Astrocyte (in vitro differentiated cells and primary cell): ENCODE measurements at regions not wholly inside any gene's neighbourhood (a gene's known extent, or its start where the extent isn't known, plus 50 kb on each side); places are given as distances from the start of the nearest gene placed in this dataset.
"Not testable (repeated sequence)": the region's sequence is repeated elsewhere in the genome, so short reads cannot be mapped to it uniquely, and the experiment has no call there.

Experiments used
- DNase-seq: peaks from one replicate; pipeline ENCODE4 v3.0.0-alpha.2; 2010; ENCODE audit warnings: low read depth
- FAIRE-seq: peaks from 2 replicates; lab custom pipeline; 2011; peaks lifted over from hg19 to GRCh38; lab: Jason Lieb, UNC
- H2AFZ ChIP-seq: 2 replicates; pipeline ENCODE4 v1.6.0; 2012; ENCODE audit warnings: low read depth, low read length, inconsistent platforms
- H3K27ac ChIP-seq: 2 replicates; pipeline ENCODE4 v1.5.1; 2011; ENCODE audit warnings: low read depth, low read length, inconsistent platforms
- H3K27me3 ChIP-seq: 2 replicates; pipeline ENCODE4 v1.6.0; 2011; ENCODE audit warnings: low read length, inconsistent platforms; ENCODE audit not compliant: insufficient read depth
- H3K36me3 ChIP-seq: 2 replicates; pipeline ENCODE4 v1.5.1; 2011; ENCODE audit warnings: low read length, inconsistent platforms; ENCODE audit not compliant: insufficient read depth
- H3K4me1 ChIP-seq: 2 replicates; pipeline ENCODE4 v1.5.1; 2011; ENCODE audit warnings: low read length, inconsistent platforms; ENCODE audit not compliant: insufficient read depth
- H3K4me2 ChIP-seq: 2 replicates; pipeline ENCODE4 v1.6.0; 2012; ENCODE audit warnings: low read length, inconsistent platforms
- H3K4me3 ChIP-seq: 2 replicates; pipeline ENCODE4 v1.5.1; 2011; ENCODE audit warnings: low read depth, mild to moderate bottlenecking, low read length, inconsistent platforms; ENCODE audit not compliant: insufficient read depth
- H3K79me2 ChIP-seq: 2 replicates; pipeline ENCODE4 v1.6.0; 2012; ENCODE audit warnings: mild to moderate bottlenecking, low read length, inconsistent platforms; ENCODE audit not compliant: insufficient read depth
- H3K9ac ChIP-seq: 2 replicates; pipeline ENCODE4 v1.6.0; 2012; ENCODE audit warnings: mild to moderate bottlenecking, low read length, inconsistent platforms
- H3K9me3 ChIP-seq: 2 replicates; pipeline ENCODE4 v1.5.1; 2012; ENCODE audit warnings: low read depth, mild to moderate bottlenecking, low read length, inconsistent platforms; ENCODE audit not compliant: insufficient read depth
- H4K20me1 ChIP-seq: 2 replicates; pipeline ENCODE4 v1.6.0; 2012; ENCODE audit warnings: low read length, inconsistent platforms; ENCODE audit not compliant: insufficient read depth
- H3K27ac Mint-ChIP-seq: one replicate; pipeline ENCODE4 v1.8.0; 2021; ENCODE audit warnings: mild to moderate bottlenecking, mixed read lengths; ENCODE audit not compliant: unreplicated experiment
- H3K27me3 Mint-ChIP-seq: one replicate; pipeline ENCODE4 v1.8.0; 2021; ENCODE audit warnings: low read depth, mixed read lengths; ENCODE audit not compliant: unreplicated experiment
- H3K36me3 Mint-ChIP-seq: one replicate; pipeline ENCODE4 v1.8.0; 2021; ENCODE audit warnings: low read depth, mixed read lengths; ENCODE audit not compliant: unreplicated experiment
- H3K4me1 Mint-ChIP-seq: one replicate; pipeline ENCODE4 v1.8.0; 2021; ENCODE audit warnings: low read depth, mixed read lengths; ENCODE audit not compliant: unreplicated experiment
- H3K4me3 Mint-ChIP-seq: one replicate; pipeline ENCODE4 v1.8.0; 2021; ENCODE audit warnings: mild to moderate bottlenecking, moderate library complexity, mixed read lengths; ENCODE audit not compliant: unreplicated experiment
- H3K9me3 Mint-ChIP-seq: one replicate; pipeline ENCODE4 v1.8.0; 2021; ENCODE audit warnings: mild to moderate bottlenecking, mixed read lengths; ENCODE audit not compliant: unreplicated experiment

DNA sequence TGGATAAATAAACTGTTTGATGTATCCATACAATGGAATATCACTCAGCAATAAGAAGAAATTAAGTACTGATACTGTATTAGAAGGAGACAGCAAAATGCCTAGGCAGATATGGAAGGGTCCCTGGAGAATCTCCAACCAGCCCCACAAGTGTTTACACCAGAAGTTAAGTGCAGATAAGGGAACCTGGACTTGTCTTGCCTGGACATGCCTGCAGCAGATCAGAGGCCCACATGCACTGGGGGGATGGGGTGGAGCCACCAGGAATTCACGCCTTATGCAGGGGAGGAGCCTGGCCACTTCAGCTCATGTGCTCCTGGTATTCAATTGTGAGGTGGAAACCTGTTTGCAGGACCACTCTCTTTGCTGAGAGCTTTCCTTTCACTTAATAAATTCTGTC lies 356.9 kb downstream of the TUBA3C start:
- H3K9me3 ChIP-seq, H3K27me3 Mint-ChIP-seq, H3K79me2 ChIP-seq, H3K36me3 ChIP-seq, H4K20me1 ChIP-seq, H3K27ac Mint-ChIP-seq, H3K27ac ChIP-seq, FAIRE-seq, H3K9ac ChIP-seq, H3K4me2 ChIP-seq, H3K4me3 ChIP-seq, H2AFZ ChIP-seq, DNase-seq, H3K4me3 Mint-ChIP-seq, H3K9me3 Mint-ChIP-seq, H3K4me1 Mint-ChIP-seq, H3K36me3 Mint-ChIP-seq, H3K27me3 ChIP-seq, H3K4me1 ChIP-seq: not testable (repeated sequence)

DNA sequence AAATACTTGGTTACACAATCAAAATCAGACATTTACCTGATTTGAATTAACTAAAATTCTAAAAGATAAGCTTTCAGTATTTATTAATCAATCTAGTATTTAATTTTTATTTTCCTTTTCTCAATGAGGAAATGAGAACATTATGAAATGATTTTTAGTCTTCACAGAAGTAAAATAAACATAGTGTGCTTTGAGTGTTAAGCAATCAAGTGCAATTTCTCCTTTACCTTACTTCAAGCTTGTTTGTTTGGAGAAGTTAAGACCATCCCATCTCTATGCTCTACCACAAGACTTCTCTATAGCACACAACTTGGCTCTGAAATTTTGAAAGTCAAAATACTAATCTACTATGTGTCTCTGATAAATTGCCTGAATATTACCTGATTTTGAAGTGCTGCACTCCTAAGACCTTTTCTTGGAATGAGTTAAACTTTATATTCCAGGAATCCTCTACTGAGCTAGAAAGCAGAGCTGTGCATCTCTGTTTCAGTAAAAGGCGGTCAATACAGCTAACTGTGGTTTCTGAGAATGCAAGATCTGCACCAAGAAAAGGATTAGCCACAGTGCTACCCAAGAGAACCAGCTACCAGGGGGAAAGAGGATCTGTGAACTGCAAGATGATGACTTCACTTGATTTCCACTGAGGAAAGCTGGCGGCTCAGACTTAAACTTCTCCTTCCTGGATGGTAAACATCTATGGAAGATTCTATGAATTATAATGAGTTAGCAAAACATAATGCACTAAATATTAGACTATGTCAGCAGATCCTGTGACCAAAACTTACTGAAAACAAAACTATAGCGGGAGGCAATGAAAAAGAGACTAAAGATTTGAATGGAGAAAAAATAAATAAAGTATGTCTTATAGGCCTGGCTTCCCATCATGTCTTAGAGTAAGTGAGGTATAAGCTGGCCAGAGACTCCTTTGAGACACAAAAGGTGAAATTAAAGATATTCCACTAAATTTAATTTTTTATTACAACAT lies 358.7 kb downstream of the TUBA3C start:
- H3K4me1 ChIP-seq, H3K4me1 Mint-ChIP-seq, H3K9ac ChIP-seq, H3K4me3 Mint-ChIP-seq, H2AFZ ChIP-seq, H3K27ac ChIP-seq, H3K79me2 ChIP-seq, H4K20me1 ChIP-seq, H3K4me3 ChIP-seq, DNase-seq, H3K27me3 ChIP-seq, H3K27me3 Mint-ChIP-seq, H3K27ac Mint-ChIP-seq, H3K4me2 ChIP-seq, H3K9me3 Mint-ChIP-seq, H3K36me3 ChIP-seq, H3K36me3 Mint-ChIP-seq, H3K9me3 ChIP-seq: not testable (repeated sequence)
- FAIRE-seq = peak; percentile 50

DNA sequence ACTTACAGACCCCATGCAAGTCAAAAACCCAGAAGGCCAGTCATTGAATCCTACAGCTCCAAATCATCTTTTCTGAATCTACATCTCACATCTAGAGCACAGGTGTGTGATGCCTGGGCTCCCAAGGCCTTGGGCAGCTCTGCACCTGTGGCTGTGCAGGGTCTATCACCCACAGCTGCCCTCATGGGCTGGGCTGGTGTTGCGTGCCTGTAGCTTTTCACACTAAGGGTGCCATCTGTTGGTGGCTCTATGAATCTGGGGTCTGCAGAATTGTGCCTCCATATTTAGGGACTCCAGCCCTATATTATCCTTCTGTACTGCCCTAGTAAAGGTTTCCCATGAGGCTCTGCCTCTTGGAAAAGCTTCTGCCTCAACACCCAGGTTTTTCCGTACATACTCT lies 407.6 kb downstream of the TUBA3C start:
- not testable (repeated sequence) for H3K9ac ChIP-seq, H3K4me1 Mint-ChIP-seq, H3K79me2 ChIP-seq, H3K36me3 ChIP-seq, H4K20me1 ChIP-seq, H3K36me3 Mint-ChIP-seq, H2AFZ ChIP-seq, H3K4me2 ChIP-seq, H3K4me1 ChIP-seq, H3K27ac Mint-ChIP-seq, H3K27ac ChIP-seq, H3K4me3 ChIP-seq, DNase-seq, H3K27me3 ChIP-seq, H3K4me3 Mint-ChIP-seq, FAIRE-seq, H3K27me3 Mint-ChIP-seq, H3K9me3 ChIP-seq, H3K9me3 Mint-ChIP-seq

DNA sequence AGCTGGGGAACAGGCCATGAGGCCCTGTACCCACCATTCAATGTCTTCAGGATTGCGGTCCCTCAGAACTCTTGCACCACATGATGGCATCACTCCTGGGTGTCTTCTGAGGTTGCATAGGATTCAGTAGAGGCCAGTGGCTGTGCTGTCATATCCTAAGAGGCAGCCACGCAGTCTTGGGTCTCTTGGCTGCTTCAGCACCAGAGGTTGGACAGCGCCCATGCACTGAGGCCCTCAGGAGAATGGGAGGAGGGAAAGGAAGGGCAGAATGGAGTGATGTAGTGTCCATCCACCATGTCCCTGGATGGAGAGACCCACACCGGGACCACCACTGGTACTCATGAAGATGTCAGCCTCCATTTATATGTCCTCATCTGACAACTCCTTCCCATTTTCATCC lies 439.9 kb downstream of the TUBA3C start:
- not testable (repeated sequence) for H3K27ac Mint-ChIP-seq, H3K4me3 Mint-ChIP-seq, H3K36me3 Mint-ChIP-seq, H3K79me2 ChIP-seq, H3K27me3 Mint-ChIP-seq, H4K20me1 ChIP-seq, H3K4me1 ChIP-seq, H3K27ac ChIP-seq, H3K36me3 ChIP-seq, FAIRE-seq, H3K27me3 ChIP-seq, H3K4me3 ChIP-seq, H3K9me3 ChIP-seq, H2AFZ ChIP-seq, DNase-seq, H3K9ac ChIP-seq, H3K4me1 Mint-ChIP-seq, H3K4me2 ChIP-seq
- peaks cover 23% of the 10 kb centered on the region for H3K9me3 Mint-ChIP-seq
